Spinal cord (tissue), 9 donors: ENCODE measurements at regions not wholly inside any gene's neighbourhood (a gene's known extent, or its start where the extent isn't known, plus 50 kb on each side); places are given as distances from the start of the nearest gene placed in this dataset.
"Not testable (repeated sequence)": the region's sequence is repeated elsewhere in the genome, so short reads cannot be mapped to it uniquely, and the experiment has no call there.

Experiments used
- DNase-seq, 6 donors: peaks; one replicate each; pipeline versions ENCODE4 v3.0.0 to v3.0.0-alpha.2; 2013 to 2015; ENCODE audit warnings: low spot score in 6 of 6, low read depth in 4 of 6
- H3K27ac ChIP-seq: one replicate; pipeline ENCODE4 v1.5.1; 2013; ENCODE audit warnings: low read depth, low read length, control low read depth
- H3K27me3 ChIP-seq: one replicate; pipeline ENCODE4 v1.6.1; 2013; ENCODE audit warnings: low read length; ENCODE audit not compliant: control insufficient read depth, insufficient read depth
- H3K36me3 ChIP-seq: one replicate; pipeline ENCODE4 v1.6.1; 2013; ENCODE audit warnings: low read length; ENCODE audit not compliant: control insufficient read depth, insufficient read depth
- H3K4me1 ChIP-seq: one replicate; pipeline ENCODE4 v1.6.1; 2013; ENCODE audit warnings: low read length; ENCODE audit not compliant: control insufficient read depth, insufficient read depth
- H3K4me3 ChIP-seq: one replicate; pipeline ENCODE4 v1.5.1; 2013; ENCODE audit warnings: low read depth, low read length, control low read depth
- H3K9me3 ChIP-seq: one replicate; pipeline ENCODE4 v1.6.1; 2013; ENCODE audit warnings: low read length; ENCODE audit not compliant: control insufficient read depth, insufficient read depth
- WGBS: methylation state at CpG from one replicate; pipeline ENCODE4 v1.1.5; 2013; ENCODE audit warnings: missing lambda C conversion rate; ENCODE audit not compliant: insufficient coverage; 5-methylcytosine and 5-hydroxymethylcytosine counted together
- donor health status: healthy.

GRCh38 chr1:197850918-197851317 is 51.5 kb upstream of the C1orf53 start:
- H3K27ac ChIP-seq = no peak overlapping the region
- H3K27me3 ChIP-seq = no peaks in the 10 kb centered on the region
- no peaks in the 10 kb centered on the region for H3K36me3 ChIP-seq
- H3K9me3 ChIP-seq = no peaks in the 10 kb centered on the region
- H3K4me3 ChIP-seq = no peak overlapping the region
- WGBS = no CpG with 5 or more reads among the region's 1 CpG
- no peaks in the 10 kb centered on the region for H3K4me1 ChIP-seq
- no peak for DNase-seq

GRCh38 chr1:197850042-197850441 is 52.4 kb upstream of the C1orf53 start:
- H3K9me3 ChIP-seq = no peaks in the 10 kb centered on the region
- no peaks in the 10 kb centered on the region for H3K4me1 ChIP-seq
- H3K27ac ChIP-seq = no peak overlapping the region
- WGBS = 31% methylated on average over 3 of the region's 4 CpGs
- H3K27me3 ChIP-seq = no peaks in the 10 kb centered on the region
- H3K36me3 ChIP-seq = no peaks in the 10 kb centered on the region
- DNase-seq = no peak
- H3K4me3 ChIP-seq = no peak overlapping the region

GRCh38 chr1:197848350-197848749 is 54.1 kb upstream of the C1orf53 start:
- no peaks in the 10 kb centered on the region for H3K36me3 ChIP-seq
- no peaks in the 10 kb centered on the region for H3K4me1 ChIP-seq
- DNase-seq = no peak
- H3K27ac ChIP-seq = no peak overlapping the region
- H3K27me3 ChIP-seq = no peaks in the 10 kb centered on the region
- H3K4me3 ChIP-seq = no peak overlapping the region
- no peaks in the 10 kb centered on the region for H3K9me3 ChIP-seq

- Histone ChIP-seq H3K4me1 (no peaks in the 10 kb centered on the region), H3K27ac (no peak overlapping the region), H3K27me3 (no peaks in the 10 kb centered on the region), H3K36me3 (no peaks in the 10 kb centered on the region), H3K9me3 (no peaks in the 10 kb centered on the region), H3K4me3 (no peak overlapping the region)
- DNase-seq = no peak
- no CpG with 5 or more reads among the region's 1 CpG for WGBS
Observed at GRCh38 chr1:197845886-197846285, 56.5 kb upstream of the C1orf53 start.

GRCh38 chr1:197844651-197845050 is 57.8 kb upstream of the C1orf53 start:
- 60% methylated on average over 1 of the region's 3 CpGs for WGBS
- Histone ChIP-seq H3K27me3 (no peaks in the 10 kb centered on the region), H3K36me3 (no peaks in the 10 kb centered on the region), H3K4me3 (no peak overlapping the region), H3K27ac (no peak overlapping the region), H3K9me3 (no peaks in the 10 kb centered on the region), H3K4me1 (no peaks in the 10 kb centered on the region)
- DNase-seq = peak in 1 of 6 donors; percentile 8

GRCh38 chr1:197843401-197843800 is 59.0 kb upstream of the C1orf53 start:
- no peaks in the 10 kb centered on the region for H3K36me3 ChIP-seq
- no peak for DNase-seq
- H3K27ac ChIP-seq = no peak overlapping the region
- H3K27me3 ChIP-seq = no peaks in the 10 kb centered on the region
- H3K4me1 ChIP-seq = no peaks in the 10 kb centered on the region
- H3K4me3 ChIP-seq = no peak overlapping the region
- 100% methylated on average over 2 of the region's 2 CpGs for WGBS
- no peaks in the 10 kb centered on the region for H3K9me3 ChIP-seq

- no peaks in the 10 kb centered on the region for H3K27me3 ChIP-seq
- no peaks in the 10 kb centered on the region for H3K4me1 ChIP-seq
- 86% methylated on average over 3 of the region's 3 CpGs for WGBS
- no peak overlapping the region for H3K4me3 ChIP-seq
- no peaks in the 10 kb centered on the region for H3K9me3 ChIP-seq
- no peaks in the 10 kb centered on the region for H3K36me3 ChIP-seq
- no peak overlapping the region for H3K27ac ChIP-seq
- DNase-seq = no peak
Observed at GRCh38 chr1:197842646-197843045, 59.8 kb upstream of the C1orf53 start.

GRCh38 chr1:197841883-197842553 is 60.4 kb upstream of the C1orf53 start:
- no peaks in the 10 kb centered on the region for H3K9me3 ChIP-seq
- no peaks in the 10 kb centered on the region for H3K27me3 ChIP-seq
- H3K4me1 ChIP-seq = no peaks in the 10 kb centered on the region
- no peak overlapping the region for H3K4me3 ChIP-seq
- no peaks in the 10 kb centered on the region for H3K36me3 ChIP-seq
- no peak overlapping the region for H3K27ac ChIP-seq
- WGBS = no CpG with 5 or more reads among the region's 2 CpGs
- peak in 1 of 6 donors; percentile 43 for DNase-seq

- Histone ChIP-seq H3K9me3 (no peaks in the 10 kb centered on the region), H3K27me3 (no peaks in the 10 kb centered on the region), H3K36me3 (no peaks in the 10 kb centered on the region), H3K4me1 (no peaks in the 10 kb centered on the region), H3K4me3 (no peak overlapping the region), H3K27ac (no peak overlapping the region)
- no peak for DNase-seq
- no CpG with 5 or more reads among the region's 6 CpGs for WGBS
Observed at GRCh38 chr1:197841158-197841557, 61.3 kb upstream of the C1orf53 start.

- H3K36me3 ChIP-seq, H3K27me3 ChIP-seq, H3K27ac ChIP-seq, H3K4me1 ChIP-seq, DNase-seq, H3K9me3 ChIP-seq, H3K4me3 ChIP-seq: not testable (repeated sequence)
- no CpG with 5 or more reads among the region's 3 CpGs for WGBS
Observed at GRCh38 chr1:197839786-197840185, 62.6 kb upstream of the C1orf53 start.
